Stimulated activated CD4-positive, alpha-beta T cell treated with anti-CD3 and anti-CD28 coated beads, Interleukin-12 subunit alpha, Interleukin-12 subunit beta, amount 100 ng/mL, for 4 hours (primary cell): ENCODE measurements at regions not wholly inside any gene's neighbourhood (a gene's known extent, or its start where the extent isn't known, plus 50 kb on each side); places are given as distances from the start of the nearest gene placed in this dataset.
"Not testable (repeated sequence)": the region's sequence is repeated elsewhere in the genome, so short reads cannot be mapped to it uniquely, and the experiment has no call there.

Experiments used
- DNase-seq: peaks from one replicate; pipeline ENCODE4 v3.0.0-alpha.2; 2020

- no peak for DNase-seq
These were observed 97.9 kb downstream of the PLCE1 start for GRCh38 chr10:94091649-94092048.

GRCh38 chr10:94092848-94093247, 99.1 kb downstream of the PLCE1 start:
- DNase-seq = no peak

- no peak for DNase-seq
These were observed 99.7 kb downstream of the PLCE1 start for GRCh38 chr10:94093286-94093905.

GRCh38 chr10:94094540-94094939, 100.8 kb downstream of the PLCE1 start:
- DNase-seq = no peak

- no peak for DNase-seq
These were observed 103.9 kb downstream of the PLCE1 start for GRCh38 chr10:94097656-94098055.

- DNase-seq = no peak
These were observed 105.2 kb downstream of the PLCE1 start for GRCh38 chr10:94098896-94099295.

- no peak for DNase-seq
These were observed 108.2 kb downstream of the PLCE1 start for GRCh38 chr10:94101894-94102293.

GRCh38 chr10:94102436-94102835, 108.7 kb downstream of the PLCE1 start:
- no peak for DNase-seq

GRCh38 chr10:94103192-94103591, 109.5 kb downstream of the PLCE1 start:
- DNase-seq = no peak

GRCh38 chr10:94103801-94104221, 110.1 kb downstream of the PLCE1 start:
- DNase-seq = no peak

GRCh38 chr10:94104316-94105000, 110.7 kb downstream of the PLCE1 start:
- DNase-seq = no peak

GRCh38 chr10:94105226-94105625, 111.5 kb downstream of the PLCE1 start:
- DNase-seq = no peak

- DNase-seq = no peak
These were observed 113.5 kb downstream of the PLCE1 start for GRCh38 chr10:94107191-94107590.

- no peak for DNase-seq
These were observed 114.5 kb downstream of the PLCE1 start for GRCh38 chr10:94108200-94108599.

GRCh38 chr10:94111367-94111766, 117.6 kb downstream of the PLCE1 start:
- no peak for DNase-seq

GRCh38 chr10:94112321-94112720, 118.6 kb downstream of the PLCE1 start:
- DNase-seq = no peak

GRCh38 chr10:94115725-94116124, 122.0 kb downstream of the PLCE1 start:
- DNase-seq = no peak

GRCh38 chr10:94116848-94117247, 123.1 kb downstream of the PLCE1 start:
- DNase-seq = no peak

GRCh38 chr10:94122211-94122610, 128.5 kb downstream of the PLCE1 start:
- no peak for DNase-seq

- DNase-seq = no peak
These were observed 129.7 kb downstream of the PLCE1 start for GRCh38 chr10:94123258-94123995.

GRCh38 chr10:94124147-94124546, 130.4 kb downstream of the PLCE1 start:
- DNase-seq = not testable (repeated sequence)

- DNase-seq = not testable (repeated sequence)
These were observed 131.5 kb downstream of the PLCE1 start for GRCh38 chr10:94125268-94125667.

GRCh38 chr10:94125856-94126255, 132.1 kb downstream of the PLCE1 start:
- DNase-seq = no peak
